Cerebellar cortex (tissue), 1 donor: ENCODE measurements at regions not wholly inside any gene's neighbourhood (a gene's known extent, or its start where the extent isn't known, plus 50 kb on each side); places are given as distances from the start of the nearest gene placed in this dataset.
"Not testable (repeated sequence)": the region's sequence is repeated elsewhere in the genome, so short reads cannot be mapped to it uniquely, and the experiment has no call there.

ENCODE experiments used
- DNase-seq: peaks from one replicate; pipeline ENCODE4 v3.0.0-alpha.2; 2015; ENCODE audit warnings: low spot score

- DNase-seq: no peak
These were observed 820.8 kb downstream of the BRINP3 start for GRCh38 chr1:189656628-189657530.

- no peak for DNase-seq
These were observed 819.9 kb downstream of the BRINP3 start for GRCh38 chr1:189657715-189658114.

- no peak for DNase-seq
These were observed 819.3 kb downstream of the BRINP3 start for GRCh38 chr1:189658381-189658780.

GRCh38 chr1:189659731-189660130 lies 817.9 kb downstream of the BRINP3 start:
- DNase-seq: no peak

GRCh38 chr1:189662190-189662589 lies 815.5 kb downstream of the BRINP3 start:
- DNase-seq: no peak

- no peak for DNase-seq
These were observed 807.8 kb downstream of the BRINP3 start for GRCh38 chr1:189669846-189670245.

- DNase-seq: no peak
These were observed 804.4 kb downstream of the BRINP3 start for GRCh38 chr1:189673217-189673616.

GRCh38 chr1:189675712-189676244 lies 801.9 kb downstream of the BRINP3 start:
- DNase-seq: no peak

- DNase-seq: no peak
These were observed 798.9 kb downstream of the BRINP3 start for GRCh38 chr1:189678779-189679178.

- DNase-seq: no peak
These were observed 796.3 kb downstream of the BRINP3 start for GRCh38 chr1:189681252-189681919.

GRCh38 chr1:189682591-189682990 lies 795.1 kb downstream of the BRINP3 start:
- DNase-seq: no peak

- DNase-seq: no peak
These were observed 791.4 kb downstream of the BRINP3 start for GRCh38 chr1:189686288-189686687.

- no peak for DNase-seq
These were observed 784.5 kb downstream of the BRINP3 start for GRCh38 chr1:189693140-189693539.

GRCh38 chr1:189696297-189696696 lies 781.4 kb downstream of the BRINP3 start:
- DNase-seq: no peak

- DNase-seq: no peak
These were observed 780.6 kb downstream of the BRINP3 start for GRCh38 chr1:189697113-189697512.

- DNase-seq: no peak
These were observed 776.1 kb downstream of the BRINP3 start for GRCh38 chr1:189701606-189702005.

- no peak for DNase-seq
These were observed 771.1 kb downstream of the BRINP3 start for GRCh38 chr1:189706594-189706993.

GRCh38 chr1:189708674-189709073 lies 769.0 kb downstream of the BRINP3 start:
- peak; percentile 8 for DNase-seq

- not testable (repeated sequence) for DNase-seq
These were observed 759.4 kb downstream of the BRINP3 start for GRCh38 chr1:189718147-189718795.

GRCh38 chr1:189726806-189727205 lies 750.9 kb downstream of the BRINP3 start:
- no peak for DNase-seq

- no peak for DNase-seq
These were observed 726.4 kb downstream of the BRINP3 start for GRCh38 chr1:189751311-189751710.

- DNase-seq: no peak
These were observed 725.1 kb downstream of the BRINP3 start for GRCh38 chr1:189752461-189752995.
